ENCODE measurements at regions not wholly inside any gene's neighbourhood (a gene's known extent, or its start where the extent isn't known, plus 50 kb on each side); places are given as distances from the start of the nearest gene placed in this dataset.

DNA sequence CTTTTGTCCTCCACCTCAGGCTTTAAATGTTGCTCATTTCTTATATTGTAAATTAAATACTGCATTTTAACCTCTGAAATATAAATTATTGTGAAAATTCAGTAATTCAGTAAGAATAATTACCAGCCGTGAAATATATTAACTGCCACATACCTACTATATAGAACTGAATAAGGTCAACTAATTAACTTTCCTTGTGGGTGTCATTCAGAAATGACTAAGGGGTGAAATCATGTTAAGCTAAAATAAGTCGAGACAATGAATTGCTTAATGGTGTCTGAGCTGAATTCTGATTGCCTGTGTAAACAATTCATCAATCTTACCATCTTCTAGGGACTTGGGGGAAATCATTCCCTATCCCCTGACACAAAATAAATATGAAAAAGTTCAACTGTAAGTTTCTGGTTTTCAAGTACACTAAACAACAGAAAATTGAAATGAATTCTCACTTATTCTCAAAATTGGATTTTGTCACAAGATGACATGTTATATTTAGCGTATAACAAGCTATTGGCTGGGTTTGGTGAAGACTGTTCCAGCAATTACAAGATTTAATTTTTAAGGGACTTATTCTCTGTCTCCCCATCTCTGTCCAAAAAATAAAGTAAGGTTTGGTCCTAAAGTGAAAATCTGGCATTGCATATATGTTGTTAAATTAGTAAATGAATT is 255.1 kb downstream of the METTL4 start:
- TF ChIP-seq SUZ12 (IDR thresholded peaks at IDR 0.05; ENCODE audit: extremely low read depth, insufficient read depth, insufficient read length) (no peak), YY1 (IDR thresholded peaks at IDR 0.05; ENCODE audit: insufficient read depth, insufficient read length) (no peak)

All from NT2/D1 (cell line).